Fibroblast of villous mesenchyme (primary cell): ENCODE measurements at regions not wholly inside any gene's neighbourhood (a gene's known extent, or its start where the extent isn't known, plus 50 kb on each side); places are given as distances from the start of the nearest gene placed in this dataset.

Source experiments
- DNase-seq: peaks from one replicate; pipeline ENCODE4 v3.0.0-alpha.2; 2010; ENCODE audit warnings: low read depth
- H3K4me3 ChIP-seq: 2 replicates; pipeline ENCODE4 v1.5.1; 2011; ENCODE audit warnings: low read depth, mild to moderate bottlenecking, low read length
- CTCF ChIP-seq: IDR thresholded peaks from 2 replicates; pipeline ENCODE4 v1.5.1; 2012; ENCODE audit warnings: low read depth, mild to moderate bottlenecking, low read length; ENCODE audit not compliant: insufficient read depth

- H3K4me3 ChIP-seq = no peak overlapping the region
- no peak for TF ChIP-seq CTCF
- DNase-seq = no peak
Observed at GRCh38 chr13:90710164-90710759, 637.2 kb upstream of the MIR17HG start.

GRCh38 chr13:90713441-90714133 is 633.9 kb upstream of the MIR17HG start:
- no peak for DNase-seq
- TF ChIP-seq CTCF = no peak
- H3K4me3 ChIP-seq = no peak overlapping the region

GRCh38 chr13:90715485-90715884 is 632.0 kb upstream of the MIR17HG start:
- no peak for TF ChIP-seq CTCF
- DNase-seq = no peak
- no peak overlapping the region for H3K4me3 ChIP-seq

GRCh38 chr13:90717451-90717936 is 630.0 kb upstream of the MIR17HG start:
- no peak overlapping the region for H3K4me3 ChIP-seq
- TF ChIP-seq CTCF = no peak
- peak; percentile 69 for DNase-seq

GRCh38 chr13:90719461-90719860 is 628.0 kb upstream of the MIR17HG start:
- no peak overlapping the region for H3K4me3 ChIP-seq
- no peak for TF ChIP-seq CTCF
- peak; percentile 26 for DNase-seq

GRCh38 chr13:90721937-90722336 is 625.5 kb upstream of the MIR17HG start:
- no peak for TF ChIP-seq CTCF
- DNase-seq = no peak
- no peak overlapping the region for H3K4me3 ChIP-seq
